ENCODE measurements at regions not wholly inside any gene's neighbourhood (a gene's known extent, or its start where the extent isn't known, plus 50 kb on each side); places are given as distances from the start of the nearest gene placed in this dataset.

DNA sequence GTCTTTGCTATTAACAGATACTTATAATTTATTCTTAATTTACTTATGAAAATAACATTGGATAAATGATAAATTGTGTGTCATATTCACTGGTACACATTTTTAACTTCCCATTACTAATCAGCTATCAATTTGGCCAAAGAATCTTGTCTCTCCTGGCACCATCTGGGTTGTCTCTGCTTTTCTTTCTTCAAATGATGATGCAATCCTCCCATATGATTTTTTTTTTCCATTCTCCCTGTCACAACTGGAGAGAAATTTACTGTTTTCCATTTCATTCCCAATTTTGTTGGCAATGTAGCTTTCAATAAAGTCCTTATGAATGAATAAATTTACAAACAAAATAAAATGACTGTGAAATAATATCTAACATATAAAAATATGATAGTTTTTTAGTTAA lies 743.7 kb upstream of the EPHA6 start:
- DNase-seq = no peak

GRCh38 chr3:96071097-96071496 lies 743.3 kb upstream of the EPHA6 start:
- DNase-seq = no peak

GRCh38 chr3:96072226-96072625 lies 742.2 kb upstream of the EPHA6 start:
- no peak for DNase-seq

DNA sequence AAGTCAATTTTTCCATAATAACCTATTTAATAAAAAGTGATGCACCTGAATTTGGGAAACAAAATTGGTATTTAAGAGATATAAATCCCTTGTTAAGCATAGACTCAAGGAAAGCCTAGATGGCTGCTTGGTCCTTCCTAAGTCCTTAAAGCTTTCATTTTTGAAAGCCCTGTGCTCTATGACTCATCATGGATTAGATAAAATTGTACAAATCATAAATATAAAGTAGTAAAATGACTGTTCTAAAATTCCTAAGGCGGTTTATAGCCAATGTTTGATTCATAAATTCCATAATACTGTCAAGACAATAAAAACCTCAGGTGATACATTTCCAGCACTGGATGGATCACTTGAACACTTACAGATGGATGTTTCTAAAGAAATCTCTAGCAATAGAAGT lies 730.8 kb upstream of the EPHA6 start:
- no peak for DNase-seq

DNA sequence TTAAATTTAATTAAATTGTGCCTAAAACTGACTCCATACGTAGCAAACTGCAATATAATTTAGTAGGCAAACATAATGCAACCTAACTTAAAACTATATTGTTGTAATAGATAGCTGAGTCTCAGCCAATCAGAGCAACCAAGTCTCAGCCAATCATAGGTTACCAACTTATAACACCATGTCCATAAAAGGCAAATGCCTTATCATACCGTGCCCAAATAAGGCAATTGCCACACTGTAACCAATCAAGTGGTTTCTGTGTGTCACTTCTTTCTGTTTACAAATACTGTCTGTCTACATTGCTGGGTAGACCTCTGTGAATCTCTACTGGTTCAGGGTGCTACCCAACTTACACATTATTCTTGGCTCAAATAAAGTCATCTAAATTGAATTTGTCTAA lies 728.4 kb upstream of the EPHA6 start:
- no peak for DNase-seq

DNA sequence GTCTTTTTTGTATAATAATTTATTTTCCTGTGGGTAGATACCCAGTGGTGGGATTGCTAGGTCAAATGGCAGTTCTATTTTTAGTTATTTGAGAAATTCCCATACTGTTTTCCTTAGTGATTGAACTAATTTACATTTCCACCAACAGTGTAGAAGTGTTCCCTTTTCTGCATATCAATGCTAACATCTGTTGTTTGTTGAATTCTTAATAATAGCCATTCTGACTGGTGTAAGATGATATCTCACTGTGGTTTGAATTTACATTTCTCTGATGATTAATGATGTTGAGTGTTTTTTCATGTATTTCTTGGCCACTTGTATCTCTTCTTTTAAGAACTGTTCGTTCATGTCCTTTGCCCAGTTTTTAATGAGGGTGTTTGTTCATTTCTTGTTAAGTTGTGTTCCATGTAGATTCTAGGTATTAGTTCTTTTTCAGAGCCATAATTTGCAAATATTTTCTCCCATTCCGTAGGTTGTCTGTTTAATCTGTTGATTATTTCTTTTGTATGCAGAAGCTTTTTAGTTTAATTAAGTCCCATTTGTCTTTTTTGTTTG lies 713.3 kb upstream of the EPHA6 start:
- peak; percentile 9 for DNase-seq

DNA sequence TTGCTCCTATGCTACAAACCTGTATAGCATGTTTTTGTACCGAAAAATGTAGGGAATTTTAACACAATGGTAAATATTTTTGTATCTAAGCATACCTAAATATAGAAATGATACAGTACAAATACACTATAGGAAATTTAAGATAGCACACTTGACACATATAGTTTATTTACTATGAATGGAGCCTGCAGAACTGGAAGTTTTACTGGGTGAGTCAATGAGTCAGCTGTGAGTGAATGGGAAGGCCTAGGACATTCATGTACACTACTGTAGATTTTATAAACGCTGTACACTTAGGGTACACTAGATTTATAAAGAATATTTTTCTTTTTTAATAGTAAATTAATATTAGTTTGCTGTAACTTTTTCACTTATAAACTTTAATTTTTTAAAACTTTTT lies 707.7 kb upstream of the EPHA6 start:
- DNase-seq = no peak
